ENCODE measurements at regions not wholly inside any gene's neighbourhood (a gene's known extent, or its start where the extent isn't known, plus 50 kb on each side); places are given as distances from the start of the nearest gene placed in this dataset.

GRCh38 chr5:31097851-31098250, 95.6 kb upstream of the CDH6 start:
- TF ChIP-seq CTCF (IDR thresholded peaks at IDR 0.05): no peak

GRCh38 chr5:31096238-31096865, 97.1 kb upstream of the CDH6 start:
- no peak for TF ChIP-seq CTCF (IDR thresholded peaks at IDR 0.05)

GRCh38 chr5:31095796-31096195, 97.7 kb upstream of the CDH6 start:
- TF ChIP-seq CTCF (IDR thresholded peaks at IDR 0.05): no peak

- TF ChIP-seq CTCF (IDR thresholded peaks at IDR 0.05): no peak
Observed at GRCh38 chr5:31091501-31091900, 102.0 kb upstream of the CDH6 start.

GRCh38 chr5:31090467-31090866, 103.0 kb upstream of the CDH6 start:
- TF ChIP-seq CTCF (IDR thresholded peaks at IDR 0.05): no peak

- TF ChIP-seq CTCF (IDR thresholded peaks at IDR 0.05): no peak
Observed at GRCh38 chr5:31086839-31087415, 106.6 kb upstream of the CDH6 start.

- TF ChIP-seq CTCF (IDR thresholded peaks at IDR 0.05): no peak
Observed at GRCh38 chr5:31084871-31085270, 108.6 kb upstream of the CDH6 start.

- no peak for TF ChIP-seq CTCF (IDR thresholded peaks at IDR 0.05)
Observed at GRCh38 chr5:31083364-31083763, 110.1 kb upstream of the CDH6 start.
